H1 (cell line): ENCODE measurements at regions not wholly inside any gene's neighbourhood (a gene's known extent, or its start where the extent isn't known, plus 50 kb on each side); places are given as distances from the start of the nearest gene placed in this dataset.

Experiments used
- CTCF ChIA-PET: fragments of 300-600 bp; sonication (Branson Sonifier 250); formaldehyde crosslinking; loops from one replicate; lab custom pipeline; 2021; ENCODE audit not compliant: partially characterized antibody; lab: Charles Lee
- POLR2A ChIA-PET: fragments of 300-600 bp; sonication (Branson Sonifier 250); formaldehyde crosslinking; loops from one replicate; lab custom pipeline; 2021; ENCODE audit warnings: inconsistent platforms; ENCODE audit not compliant: partially characterized antibody; lab: Charles Lee
- DNase-seq, 2 experiments: peaks; one replicate each; pipeline versions ENCODE4 v3.0.0 to v3.0.0-alpha.2; 2010 to 2022; ENCODE audit warnings: low spot score in 2 of 2, low read depth in 1 of 2, mixed read lengths in 1 of 2
- FAIRE-seq: peaks from 2 replicates; lab custom pipeline; 2011; peaks lifted over from hg19 to GRCh38; lab: Jason Lieb, UNC
- H2AFZ ChIP-seq: 2 replicates; pipeline ENCODE4 v1.8.1; 2012; ENCODE audit warnings: low read length, inconsistent platforms
- H2AK5ac ChIP-seq: 2 replicates; pipeline ENCODE4 v1.6.1; 2013; ENCODE audit warnings: low read depth, low read length
- H2BK120ac ChIP-seq: replicated peaks from 2 replicates; pipeline ENCODE3; 2013; ENCODE audit warnings: low read depth, low read length, inconsistent platforms
- H2BK12ac ChIP-seq: 2 replicates; pipeline ENCODE4 v1.6.1; 2013; ENCODE audit warnings: low read depth, low read length
- H2BK15ac ChIP-seq: 2 replicates; pipeline ENCODE4 v1.6.1; 2013; ENCODE audit warnings: low read length
- H2BK20ac ChIP-seq: 2 replicates; pipeline ENCODE4 v1.6.1; 2013; ENCODE audit warnings: low read length
- H2BK5ac ChIP-seq: 2 replicates; pipeline ENCODE4 v1.6.1; 2013; ENCODE audit warnings: low read depth, low read length
- H3K14ac ChIP-seq: 2 replicates; pipeline ENCODE4 v1.6.1; 2013; ENCODE audit warnings: inconsistent platforms; ENCODE audit not compliant: insufficient read length
- H3K18ac ChIP-seq: 2 replicates; pipeline ENCODE4 v1.6.1; 2013; ENCODE audit warnings: low read length; ENCODE audit errors: extremely low read depth
- H3K23ac ChIP-seq: 2 replicates; pipeline ENCODE4 v1.6.1; 2013; ENCODE audit warnings: inconsistent platforms; ENCODE audit not compliant: insufficient read length
- H3K23me2 ChIP-seq: 2 replicates; pipeline ENCODE4 v1.6.1; 2013; ENCODE audit warnings: low read depth, low read length
- H3K27ac ChIP-seq: 2 replicates; pipeline ENCODE4 v1.6.1; 2011; ENCODE audit warnings: low read depth, low read length, inconsistent platforms
- H3K27me3 ChIP-seq, 4 experiments: replicated peaks in 1 of 4; 1 replicate in 1 of 4; 2 replicates in 3 of 4; pipeline versions ENCODE4 v1.6.1 to v1.8.1; 2011 to 2013; ENCODE audit warnings: low read length in 3 of 4, mild to moderate bottlenecking in 3 of 4, inconsistent platforms in 2 of 4, mixed read lengths in 2 of 4, moderate library complexity in 1 of 4; ENCODE audit not compliant: control insufficient read depth in 3 of 4, insufficient read depth in 3 of 4; ENCODE audit errors: extremely low read depth in 1 of 4
- H3K36me3 ChIP-seq, 4 experiments: 2 replicates each; pipeline versions ENCODE4 v1.6.1 to v1.8.1; 2011 to 2013; ENCODE audit warnings: mild to moderate bottlenecking in 4 of 4, low read length in 3 of 4, moderate library complexity in 2 of 4, control low read depth in 1 of 4, inconsistent platforms in 1 of 4; ENCODE audit not compliant: insufficient read depth in 4 of 4, control insufficient read depth in 2 of 4
- H3K4ac ChIP-seq: replicated peaks from 2 replicates; pipeline ENCODE3; 2013; ENCODE audit warnings: low read length, low read depth, mixed read lengths, inconsistent platforms; ENCODE audit not compliant: insufficient read length
- H3K4me1 ChIP-seq, 4 experiments: replicated peaks in 1 of 4; 1 replicate in 1 of 4; 2 replicates in 3 of 4; pipeline versions ENCODE4 v1.6.1 to v1.8.1; 2011 to 2013; ENCODE audit warnings: low read length in 3 of 4, inconsistent platforms in 2 of 4, mixed read lengths in 1 of 4; ENCODE audit not compliant: insufficient read depth in 4 of 4, control insufficient read depth in 3 of 4
- H3K4me2 ChIP-seq, 2 experiments: 2 replicates each; pipeline versions ENCODE4 v1.6.1 to v1.8.1; 2011 to 2013; ENCODE audit warnings: low read depth in 2 of 2, low read length in 2 of 2, control low read depth in 1 of 2, inconsistent platforms in 1 of 2, mild to moderate bottlenecking in 1 of 2; ENCODE audit not compliant: insufficient read depth in 1 of 2
- H3K4me3 ChIP-seq, 4 experiments: fragments of 200-600, 300-600 bp in 1 of 4; sonication (generic), shearing (Covaris generic), sonication (Bioruptor Twin) in 1 of 4; 2 replicates each; pipeline versions ENCODE4 v1.5.1 to v1.8.1; 2011 to 2016; ENCODE audit warnings: low read length in 4 of 4, low read depth in 3 of 4, control low read depth in 2 of 4, inconsistent platforms in 2 of 4, mild to moderate bottlenecking in 2 of 4, mixed read lengths in 1 of 4, moderate library complexity in 1 of 4; ENCODE audit not compliant: insufficient read depth in 2 of 4; ENCODE audit errors: extremely low read depth in 1 of 4
- H3K56ac ChIP-seq: replicated peaks from 2 replicates; pipeline ENCODE3; 2013; ENCODE audit warnings: low read depth, mild to moderate bottlenecking, mixed read lengths, low read length, inconsistent platforms; ENCODE audit not compliant: insufficient read length
- H3K79me1 ChIP-seq: 2 replicates; pipeline ENCODE4 v1.6.1; 2013; ENCODE audit warnings: low read depth, low read length, control low read depth
- H3K79me2 ChIP-seq, 2 experiments: 2 replicates each; pipeline versions ENCODE4 v1.6.1 to v1.8.1; 2012 to 2013; ENCODE audit warnings: low read length in 2 of 2, mild to moderate bottlenecking in 2 of 2, inconsistent platforms in 1 of 2; ENCODE audit not compliant: insufficient read depth in 2 of 2, control insufficient read depth in 1 of 2
- H3K9ac ChIP-seq, 4 experiments: replicated peaks in 1 of 4; 1 replicate in 1 of 4; 2 replicates in 3 of 4; pipeline versions ENCODE4 v1.6.1 to v1.8.1; 2011 to 2013; ENCODE audit warnings: low read depth in 3 of 4, low read length in 3 of 4, control low read depth in 2 of 4, mild to moderate bottlenecking in 2 of 4, moderate library complexity in 2 of 4, inconsistent platforms in 1 of 4; ENCODE audit errors: extremely low read depth in 1 of 4
- H3K9me3 ChIP-seq, 2 experiments: 2 replicates each; pipeline versions ENCODE4 v1.6.1 to v1.8.1; 2012 to 2013; ENCODE audit warnings: mild to moderate bottlenecking in 2 of 2, moderate library complexity in 2 of 2, control low read depth in 1 of 2, inconsistent platforms in 1 of 2, low read depth in 1 of 2, low read length in 1 of 2, mixed read lengths in 1 of 2; ENCODE audit not compliant: insufficient read depth in 2 of 2
- H4K20me1 ChIP-seq, 2 experiments: replicated peaks in 1 of 2; 2 replicates each; pipeline versions ENCODE3 to v1.8.1; 2011 to 2013; ENCODE audit warnings: inconsistent platforms in 2 of 2, low read length in 2 of 2, mild to moderate bottlenecking in 1 of 2; ENCODE audit not compliant: insufficient read depth in 2 of 2, control insufficient read depth in 1 of 2
- H4K5ac ChIP-seq: 2 replicates; pipeline ENCODE4 v1.6.1; 2013; ENCODE audit warnings: low read length, low read depth, mixed read lengths, inconsistent platforms; ENCODE audit not compliant: insufficient read length
- H4K8ac ChIP-seq: 2 replicates; pipeline ENCODE4 v1.8.0; 2013; ENCODE audit warnings: mild to moderate bottlenecking, moderate library complexity, low read length, inconsistent platforms; ENCODE audit not compliant: insufficient read depth; ENCODE audit errors: extremely low read depth
- H4K91ac ChIP-seq: replicated peaks from 2 replicates; pipeline ENCODE3; 2013; ENCODE audit warnings: low read length, mixed read lengths, inconsistent platforms; ENCODE audit not compliant: insufficient read length
- EGR1 ChIP-seq: IDR thresholded peaks from 2 replicates; pipeline ENCODE4 v1.6.1; 2011; ENCODE audit warnings: low read depth, low read length, borderline replicate concordance
- FOSL1 ChIP-seq: IDR thresholded peaks from 2 replicates; pipeline ENCODE4 v1.6.1; 2011; ENCODE audit warnings: mild to moderate bottlenecking, low read depth, low read length, moderate library complexity; ENCODE audit not compliant: insufficient read depth
- JUN ChIP-seq: IDR thresholded peaks from 2 replicates; pipeline ENCODE4 v1.6.1; 2011; ENCODE audit warnings: low read depth, mild to moderate bottlenecking, improper control_type of control experiment, low read length
- POLR2AphosphoS5 ChIP-seq: IDR thresholded peaks from 2 replicates; pipeline ENCODE4 v1.6.1; 2011; ENCODE audit warnings: low read depth, low read length
- RAD21 ChIP-seq, 2 experiments: IDR thresholded peaks in 1 of 2; conservative IDR thresholded peaks in 1 of 2; 2 replicates each; pipeline ENCODE4 v1.6.1; 2011; ENCODE audit warnings: low read depth in 2 of 2, low read length in 2 of 2, improper control_type of control experiment in 1 of 2, inconsistent platforms in 1 of 2, mild to moderate bottlenecking in 1 of 2, moderate library complexity in 1 of 2
- RBBP5 ChIP-seq: IDR thresholded peaks from 2 replicates; pipeline ENCODE4 v1.7.1; 2012; ENCODE audit warnings: low read depth, mild to moderate bottlenecking, inconsistent platforms, low read length, moderate library complexity, borderline replicate concordance
- RFX5 ChIP-seq: IDR thresholded peaks from 2 replicates; pipeline ENCODE4 v1.6.1; 2011; ENCODE audit warnings: low read depth, low read length, improper control_type of control experiment, borderline replicate concordance
- RXRA ChIP-seq: IDR thresholded peaks from 2 replicates; pipeline ENCODE4 v1.6.1; 2011; ENCODE audit warnings: low read depth, mild to moderate bottlenecking, low read length, moderate library complexity; ENCODE audit not compliant: insufficient read depth
- SIN3A ChIP-seq, 2 experiments: IDR thresholded peaks in 1 of 2; conservative IDR thresholded peaks in 1 of 2; 2 replicates each; pipeline ENCODE4 v1.6.1; 2011 to 2012; ENCODE audit warnings: low read length in 2 of 2, improper control_type of control experiment in 1 of 2, low read depth in 1 of 2, mild to moderate bottlenecking in 1 of 2
- TEAD4 ChIP-seq: IDR thresholded peaks from 2 replicates; pipeline ENCODE4 v1.6.1; 2012; ENCODE audit warnings: low read depth, low read length, inconsistent platforms, mixed read lengths
- WGBS, 2 experiments: shearing (Covaris generic) in 1 of 2; methylation state at CpG; one replicate each; pipeline versions ENCODE4 v1.1.6 to v1.1.7; 2013 to 2015; ENCODE audit warnings: low lambda C conversion rate in 2 of 2, mixed read lengths in 2 of 2, inconsistent platforms in 1 of 2, low coverage in 1 of 2, missing lambda C conversion rate in 1 of 2; ENCODE audit not compliant: insufficient replicate concordance in 2 of 2, insufficient coverage in 1 of 2, insufficient read length in 1 of 2; ENCODE audit errors: extremely low coverage in 1 of 2, missing lambda C conversion rate in 1 of 2; 5-methylcytosine and 5-hydroxymethylcytosine counted together

- no peak overlapping the region for H3K4me2 ChIP-seq
- H4K5ac ChIP-seq = no peak overlapping the region
- no peaks in the 10 kb centered on the region for H3K9me3 ChIP-seq
- FAIRE-seq (no peak), DNase-seq (no peak)
- H3K4me3 ChIP-seq = no peak overlapping the region
- no peak for TF ChIP-seq EGR1
- no peak for TF ChIP-seq RXRA
- no peak for TF ChIP-seq JUN
- TF ChIP-seq RAD21 (IDR thresholded peaks at IDR 0.05 in 1 of 2, conservative IDR thresholded peaks at IDR 0.05 in 1 of 2; ENCODE audit: low read depth in 2 of 2, low read length in 2 of 2) = no peak
- no peak for TF ChIP-seq FOSL1
- TF ChIP-seq RFX5 = no peak
- TF ChIP-seq TEAD4 = no peak
- TF ChIP-seq RBBP5 = no peak
- TF ChIP-seq SIN3A (conservative IDR thresholded peaks at IDR 0.05 in 1 of 2, IDR thresholded peaks at IDR 0.05 in 1 of 2; ENCODE audit: low read depth in 1 of 2, low read length in 2 of 2) = no peak
- TF ChIP-seq POLR2AphosphoS5 = no peak
- no peak overlapping the region for H2BK20ac ChIP-seq
- H3K79me1 ChIP-seq = no peaks in the 10 kb centered on the region
- H4K91ac ChIP-seq = no peak overlapping the region
- H4K20me1 ChIP-seq = no peaks in the 10 kb centered on the region
- CTCF ChIA-PET = interaction anchor here (0.9 to 22.7 kb wide), 6 partner anchors 11 to 263 kb away, joined by 3 to 742 read pairs (median 16); no protein-coding TSS in a partner anchor
- no peak overlapping the region for H2BK5ac ChIP-seq
- H3K79me2 ChIP-seq = no peaks in the 10 kb centered on the region
- H2AFZ ChIP-seq = no peak overlapping the region
- H3K56ac ChIP-seq = no peak overlapping the region
- 84% methylated on average over 6 of the region's 6 CpGs; no CpG with 5 or more reads in 1 of the 2 experiments for WGBS, 2 experiments
- no peaks in the 10 kb centered on the region for H3K23me2 ChIP-seq
- H3K4ac ChIP-seq = no peak overlapping the region
- POLR2A ChIA-PET = no interaction called here
- H3K27me3 ChIP-seq = no peaks in the 10 kb centered on the region
- H2AK5ac ChIP-seq = no peak overlapping the region
- H3K4me1 ChIP-seq = no peaks in the 10 kb centered on the region
- no peak overlapping the region for H2BK120ac ChIP-seq
- no peak overlapping the region for H3K23ac ChIP-seq
- H2BK12ac ChIP-seq = no peak overlapping the region
- no peaks in the 10 kb centered on the region for H3K36me3 ChIP-seq
- no peak overlapping the region for H3K18ac ChIP-seq
- H4K8ac ChIP-seq = no peak overlapping the region
- no peak overlapping the region for H3K27ac ChIP-seq
- no peak overlapping the region for H3K14ac ChIP-seq
- H3K9ac ChIP-seq = no peak overlapping the region
- H2BK15ac ChIP-seq = no peak overlapping the region
Observed at GRCh38 chrX:110409925-110410324, 51.3 kb downstream of the RTL9 start.
